Kidney (tissue), 13 donors: ENCODE measurements at regions not wholly inside any gene's neighbourhood (a gene's known extent, or its start where the extent isn't known, plus 50 kb on each side); places are given as distances from the start of the nearest gene placed in this dataset.

Source experiments
- DNase-seq, 5 donors: peaks; one replicate each; pipeline ENCODE4 v3.0.0-alpha.2; 2013 to 2020
- FAIRE-seq: peaks from 2 replicates; lab custom pipeline; 2012; peaks lifted over from hg19 to GRCh38; lab: Jason Lieb, UNC
- H3K27ac ChIP-seq, 2 donors: one replicate each; pipeline ENCODE4 v1.7.0; 2013; ENCODE audit warnings: low read depth in 2 of 2, low read length in 2 of 2, inconsistent platforms in 1 of 2
- H3K27me3 ChIP-seq: one replicate; pipeline ENCODE4 v1.7.1; 2013; ENCODE audit warnings: low read length, inconsistent platforms; ENCODE audit not compliant: control insufficient read depth, insufficient read depth
- H3K36me3 ChIP-seq, 3 donors: one replicate each; pipeline versions ENCODE4 v1.7.0 to v1.7.1; 2013; ENCODE audit warnings: low read length in 3 of 3, control low read depth in 1 of 3, inconsistent platforms in 1 of 3; ENCODE audit not compliant: insufficient read depth in 3 of 3, control insufficient read depth in 2 of 3
- H3K4me1 ChIP-seq, 3 donors: one replicate each; pipeline versions ENCODE4 v1.7.0 to v1.7.1; 2013; ENCODE audit warnings: low read length in 3 of 3, inconsistent platforms in 1 of 3, low read depth in 1 of 3; ENCODE audit not compliant: control insufficient read depth in 2 of 3, insufficient read depth in 2 of 3
- H3K4me3 ChIP-seq, 3 donors: one replicate each; pipeline versions ENCODE4 v1.7.0 to v1.8.1; 2013; ENCODE audit warnings: low read length in 3 of 3, control low read depth in 1 of 3, inconsistent platforms in 1 of 3
- H3K9ac ChIP-seq, 3 donors: one replicate each; pipeline versions ENCODE4 v1.7.0 to v1.7.1; 2013; ENCODE audit warnings: low read length in 3 of 3, control low read depth in 1 of 3, inconsistent platforms in 1 of 3
- H3K9me3 ChIP-seq, 3 donors: one replicate each; pipeline versions ENCODE4 v1.7.0 to v1.7.1; 2013; ENCODE audit warnings: low read length in 3 of 3, control low read depth in 1 of 3, inconsistent platforms in 1 of 3; ENCODE audit not compliant: control insufficient read depth in 2 of 3, insufficient read depth in 1 of 3
- CTCF ChIP-seq: IDR thresholded peaks from 3 replicates; pipeline ENCODE4 v1.5.1; 2012; ENCODE audit warnings: mild to moderate bottlenecking, moderate library complexity, borderline replicate concordance; ENCODE audit not compliant: insufficient read depth; ENCODE audit errors: extremely low read depth
- intact Hi-C: fragments of 100-400 bp; cut with DNase I; formaldehyde crosslinking; loops from one replicate; pipeline ENCODE4 v1.11.1; 2022
- donor health status: control.
- donor health status: control.
- donor health status: control.
- donor health status: control.
- donor health status: control.
- donor health status: DM: yes; HTN: yes; CAD: no.
- donor health status: Normal renal cell carcinoma (clear cell type).

DNA sequence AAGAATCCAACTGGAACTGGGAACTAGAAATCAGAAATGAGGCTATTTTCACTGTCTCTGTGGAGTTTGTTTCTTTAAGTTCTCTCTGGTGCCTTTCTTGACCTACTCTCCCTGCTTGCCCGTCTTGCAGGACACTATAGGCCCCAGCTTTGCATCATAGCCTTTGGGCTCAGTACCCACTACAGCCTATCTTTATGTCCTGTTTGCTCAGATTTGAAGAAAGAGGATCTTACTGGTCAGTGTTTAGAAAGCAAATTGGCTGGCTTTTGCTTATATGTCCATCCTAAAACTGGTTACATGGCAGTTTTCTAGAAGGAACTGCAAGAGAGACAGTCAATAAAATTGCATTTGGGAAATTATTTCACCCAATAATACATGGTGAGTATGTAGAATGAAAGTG lies 231.8 kb upstream of the TBL1XR1 start:
- Histone ChIP-seq H3K36me3 (no peaks in the 10 kb centered on the region), H3K27ac (no peak overlapping the region), H3K9ac (no peak overlapping the region), H3K4me1 (no peaks in the 10 kb centered on the region), H3K9me3 (no peaks in the 10 kb centered on the region), H3K4me3 (no peak overlapping the region), H3K27me3 (no peaks in the 10 kb centered on the region)
- intact Hi-C loops = no loop called here
- TF ChIP-seq CTCF = no peak
- FAIRE-seq = no peak
- DNase-seq = peak in 1 of 5 donors; percentile 42

DNA sequence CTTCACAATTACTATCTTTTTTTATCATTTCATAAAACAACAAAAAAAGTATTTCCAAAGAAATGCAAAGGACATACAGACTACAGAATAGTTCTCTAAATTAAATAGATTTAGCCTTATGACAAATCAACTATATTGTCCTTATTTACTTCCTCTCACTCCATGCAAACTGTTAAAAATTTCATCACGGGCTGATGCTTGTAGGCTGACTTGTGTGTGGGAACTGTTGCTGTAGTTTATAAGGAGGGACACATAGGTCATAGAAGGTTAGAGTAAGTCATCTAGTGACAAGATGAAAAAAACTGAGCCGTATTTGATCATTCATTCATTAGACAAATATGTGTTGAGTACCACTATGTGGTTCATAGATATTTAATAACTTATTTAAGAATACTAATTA lies 232.5 kb upstream of the TBL1XR1 start:
- intact Hi-C loops = no loop called here
- Histone ChIP-seq H3K4me1 (no peaks in the 10 kb centered on the region), H3K27ac (no peak overlapping the region), H3K9me3 (no peaks in the 10 kb centered on the region), H3K9ac (no peak overlapping the region), H3K4me3 (no peak overlapping the region), H3K36me3 (no peaks in the 10 kb centered on the region), H3K27me3 (no peaks in the 10 kb centered on the region)
- FAIRE-seq (no peak), DNase-seq (no peak)
- no peak for TF ChIP-seq CTCF

GRCh38 chr3:177430653-177431052 lies 233.4 kb upstream of the TBL1XR1 start:
- H3K27ac ChIP-seq = no peak overlapping the region
- no peak overlapping the region for H3K9ac ChIP-seq
- no peak overlapping the region for H3K4me3 ChIP-seq
- H3K4me1 ChIP-seq = no peaks in the 10 kb centered on the region
- H3K36me3 ChIP-seq = no peaks in the 10 kb centered on the region
- DNase-seq = no peak
- TF ChIP-seq CTCF = no peak
- H3K9me3 ChIP-seq = no peaks in the 10 kb centered on the region
- intact Hi-C loops = no loop called here
- FAIRE-seq = no peak
- no peaks in the 10 kb centered on the region for H3K27me3 ChIP-seq

DNA sequence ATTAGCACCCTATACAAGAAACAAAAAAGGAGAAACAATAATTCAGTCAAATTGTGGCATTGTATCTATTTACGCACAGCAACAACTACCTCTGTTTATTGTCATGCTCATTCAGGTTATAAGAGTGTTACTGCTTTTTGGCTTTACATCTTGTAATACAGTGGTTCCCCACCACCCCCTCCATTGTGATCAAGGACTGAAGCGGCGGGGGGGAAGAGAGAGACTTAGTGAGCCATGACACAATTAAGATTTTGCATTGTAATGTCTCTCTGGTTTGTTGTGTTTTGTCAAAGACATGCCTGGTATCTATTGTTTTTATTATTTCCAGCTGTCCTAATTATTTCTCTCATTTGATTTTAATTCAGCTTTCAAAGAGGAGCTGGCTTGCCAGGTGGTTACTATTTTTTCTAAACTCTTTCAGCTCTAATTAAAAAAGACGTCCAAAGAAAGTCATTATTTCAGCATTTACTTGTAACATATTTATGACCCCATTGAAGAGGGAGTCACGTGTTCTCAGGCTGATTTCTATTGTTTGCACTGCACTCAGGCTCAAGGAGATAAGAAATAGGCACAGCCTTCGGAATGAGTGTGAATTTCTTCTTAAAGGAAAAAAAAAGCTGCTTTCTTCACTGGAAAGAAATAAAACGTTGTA lies 234.4 kb upstream of the TBL1XR1 start:
- intact Hi-C loops = no loop called here
- no peak overlapping the region for H3K9ac ChIP-seq
- H3K27ac ChIP-seq = no peak overlapping the region
- DNase-seq (peak in 1 of 5 donors; percentile 53), FAIRE-seq (no peak)
- TF ChIP-seq CTCF = no peak
- no peaks in the 10 kb centered on the region for H3K9me3 ChIP-seq
- H3K27me3 ChIP-seq = no peaks in the 10 kb centered on the region
- no peaks in the 10 kb centered on the region for H3K4me1 ChIP-seq
- no peaks in the 10 kb centered on the region for H3K36me3 ChIP-seq
- H3K4me3 ChIP-seq = no peak overlapping the region
